ENCODE measurements at regions not wholly inside any gene's neighbourhood (a gene's known extent, or its start where the extent isn't known, plus 50 kb on each side); places are given as distances from the start of the nearest gene placed in this dataset.

GRCh38 chr6:14722001-14722562, 523.8 kb upstream of the JARID2 start:
- ATAC-seq: no peak
- peaks cover 0 to 7% of the 10 kb centered on the region in 2 donors for H3K9me3 Mint-ChIP-seq
- DNase-seq: no peak
- H3K27me3 Mint-ChIP-seq: no peaks in the 10 kb centered on the region
- H3K4me1 Mint-ChIP-seq: peaks cover 44% of the 10 kb centered on the region
- H3K27ac Mint-ChIP-seq: no peak overlapping the region
- H3K4me3 Mint-ChIP-seq: no peak overlapping the region

GRCh38 chr6:14722704-14723103, 523.2 kb upstream of the JARID2 start:
- no peaks in the 10 kb centered on the region for H3K27me3 Mint-ChIP-seq
- H3K4me3 Mint-ChIP-seq: no peak overlapping the region
- H3K27ac Mint-ChIP-seq: no peak overlapping the region
- DNase-seq (no peak), ATAC-seq (peak; percentile 48)
- peaks cover 0 to 7% of the 10 kb centered on the region in 2 donors for H3K9me3 Mint-ChIP-seq
- H3K4me1 Mint-ChIP-seq: peaks cover 44% of the 10 kb centered on the region

GRCh38 chr6:14723535-14724086, 522.3 kb upstream of the JARID2 start:
- H3K27ac Mint-ChIP-seq: peak overlapping the region; percentile 69 to 79

GRCh38 chr6:14724549-14724948, 521.3 kb upstream of the JARID2 start:
- DNase-seq (no peak), ATAC-seq (no peak)
- Mint-ChIP-seq H3K9me3 (peaks cover 0 to 7% of the 10 kb centered on the region in 2 donors), H3K27ac (no peak overlapping the region), H3K4me3 (no peak overlapping the region), H3K27me3 (no peaks in the 10 kb centered on the region), H3K4me1 (peaks cover 54% of the 10 kb centered on the region)

More at GRCh38 chr6:14723535-14724086, 522.3 kb upstream of the JARID2 start:
- DNase-seq: no peak
- H3K4me1 Mint-ChIP-seq: peaks cover 50% of the 10 kb centered on the region
- H3K4me3 Mint-ChIP-seq: no peak overlapping the region
- no peak for ATAC-seq
- peaks cover 0 to 7% of the 10 kb centered on the region in 2 donors for H3K9me3 Mint-ChIP-seq
- no peaks in the 10 kb centered on the region for H3K27me3 Mint-ChIP-seq

GRCh38 chr6:14726816-14727493, 518.9 kb upstream of the JARID2 start:
- peaks cover 66% of the 10 kb centered on the region for H3K4me1 Mint-ChIP-seq
- DNase-seq (no peak), ATAC-seq (no peak)
- no peak overlapping the region for H3K27ac Mint-ChIP-seq
- H3K4me3 Mint-ChIP-seq: no peak overlapping the region
- H3K27me3 Mint-ChIP-seq: no peaks in the 10 kb centered on the region
- H3K9me3 Mint-ChIP-seq: peaks cover 0 to 7% of the 10 kb centered on the region in 2 donors

- Mint-ChIP-seq H3K4me3 (no peak overlapping the region), H3K27ac (no peak overlapping the region), H3K4me1 (peaks cover 68% of the 10 kb centered on the region), H3K27me3 (no peaks in the 10 kb centered on the region), H3K9me3 (peaks cover 0 to 7% of the 10 kb centered on the region in 2 donors)
- no peak for DNase-seq
- no peak for ATAC-seq
Observed at GRCh38 chr6:14727494-14728395, 518.1 kb upstream of the JARID2 start.

GRCh38 chr6:14728396-14729024, 517.4 kb upstream of the JARID2 start:
- Mint-ChIP-seq H3K4me3 (peak overlapping the region in 1 of 2 donors; percentile 16), H3K4me1 (peaks cover 68% of the 10 kb centered on the region), H3K9me3 (peaks cover 0 to 3% of the 10 kb centered on the region in 2 donors), H3K27ac (peak overlapping the region in 1 of 2 donors; percentile 75), H3K27me3 (no peaks in the 10 kb centered on the region)
- DNase-seq: no peak
- ATAC-seq: no peak

- ATAC-seq: no peak
Observed at GRCh38 chr6:14729129-14729871, 516.6 kb upstream of the JARID2 start.

GRCh38 chr6:14730654-14731053, 515.2 kb upstream of the JARID2 start:
- DNase-seq: no peak
- Mint-ChIP-seq H3K27ac (no peak overlapping the region), H3K4me1 (peaks cover 88% of the 10 kb centered on the region)

More at GRCh38 chr6:14729129-14729871, 516.6 kb upstream of the JARID2 start:
- Mint-ChIP-seq H3K9me3 (no peaks in the 10 kb centered on the region), H3K4me3 (peak overlapping the region; percentile 27 to 69), H3K27me3 (no peaks in the 10 kb centered on the region), H3K27ac (peak overlapping the region; percentile 70 to 94), H3K4me1 (peaks cover 74% of the 10 kb centered on the region)
- no peak for DNase-seq

GRCh38 chr6:14731611-14732010, 514.3 kb upstream of the JARID2 start:
- Mint-ChIP-seq H3K27ac (peak overlapping the region; percentile 96), H3K27me3 (no peaks in the 10 kb centered on the region), H3K4me1 (peaks cover 97% of the 10 kb centered on the region), H3K9me3 (no peaks in the 10 kb centered on the region), H3K4me3 (peak overlapping the region; percentile 77 to 78)
- no peak for ATAC-seq
- no peak for DNase-seq

More at GRCh38 chr6:14730654-14731053, 515.2 kb upstream of the JARID2 start:
- no peak for ATAC-seq
- no peaks in the 10 kb centered on the region for H3K9me3 Mint-ChIP-seq
- H3K4me3 Mint-ChIP-seq: no peak overlapping the region
- H3K27me3 Mint-ChIP-seq: no peaks in the 10 kb centered on the region

- H3K9me3 Mint-ChIP-seq: no peaks in the 10 kb centered on the region
- H3K27me3 Mint-ChIP-seq: no peaks in the 10 kb centered on the region
- H3K27ac Mint-ChIP-seq: peak overlapping the region; percentile 96
- ATAC-seq: peak; percentile 1
- no peak for DNase-seq
- H3K4me3 Mint-ChIP-seq: peak overlapping the region; percentile 77 to 78
- peaks cover 100% of the 10 kb centered on the region for H3K4me1 Mint-ChIP-seq
Observed at GRCh38 chr6:14732226-14732843, 513.5 kb upstream of the JARID2 start.

GRCh38 chr6:14732844-14733757, 512.8 kb upstream of the JARID2 start:
- H3K27ac Mint-ChIP-seq: peak overlapping the region; percentile 96
- H3K27me3 Mint-ChIP-seq: no peaks in the 10 kb centered on the region
- H3K4me1 Mint-ChIP-seq: peaks cover 98% of the 10 kb centered on the region
- peak overlapping the region; percentile 77 to 78 for H3K4me3 Mint-ChIP-seq
- H3K9me3 Mint-ChIP-seq: no peaks in the 10 kb centered on the region
- peak; percentile 63 to 70 for DNase-seq
- ATAC-seq: peak; percentile 82

GRCh38 chr6:14734052-14734415, 511.8 kb upstream of the JARID2 start:
- H3K4me3 Mint-ChIP-seq: peak overlapping the region; percentile 77 to 78

More at GRCh38 chr6:14734052-14734415, 511.8 kb upstream of the JARID2 start:
- Mint-ChIP-seq H3K4me1 (peaks cover 98% of the 10 kb centered on the region), H3K27me3 (no peaks in the 10 kb centered on the region), H3K27ac (peak overlapping the region; percentile 95 to 96), H3K9me3 (no peaks in the 10 kb centered on the region)
- ATAC-seq (no peak), DNase-seq (no peak)

Measured in stimulated activated naive CD8-positive, alpha-beta T cell treated with anti-CD3 and anti-CD28 coated beads, Interleukin-15, amount 100 ng/mL, for 72 hours (primary cell).